Naive thymus-derived CD4-positive, alpha-beta T cell (primary cell): ENCODE measurements at regions not wholly inside any gene's neighbourhood (a gene's known extent, or its start where the extent isn't known, plus 50 kb on each side); places are given as distances from the start of the nearest gene placed in this dataset.
"Not testable (repeated sequence)": the region's sequence is repeated elsewhere in the genome, so short reads cannot be mapped to it uniquely, and the experiment has no call there.

Experiments
- ATAC-seq: fragments of 150-1000 bp; cut with Tn5 transposase; 2 replicates; pipeline ENCODE4 v1.10.0; 2021; ENCODE audit warnings: mild to moderate bottlenecking, moderate library complexity
- CTCF ChIA-PET: fragments of 350-600 bp; sonication (Branson Sonifier 250); formaldehyde crosslinking; loops from one replicate; lab custom pipeline; 2021; ENCODE audit warnings: antibody characterized with exemption; lab: Charles Lee
- POLR2A ChIA-PET: fragments of 350-600 bp; sonication (Branson Sonifier 250); formaldehyde crosslinking; loops from one replicate; lab custom pipeline; 2021; ENCODE audit warnings: antibody characterized with exemption, inconsistent platforms; lab: Charles Lee
- DNase-seq, 9 donors: peaks; one replicate each; pipeline versions ENCODE4 v3.0.0 to v3.0.0-alpha.2; 2020 to 2022; ENCODE audit warnings: mixed read lengths in 1 of 9
- H3K27ac ChIP-seq: one replicate; pipeline ENCODE4 v1.7.0; 2013; ENCODE audit warnings: mild to moderate bottlenecking, low read depth, low read length, moderate library complexity
- H3K27me3 ChIP-seq, 2 donors: one replicate each; pipeline ENCODE4 v1.7.0; 2013; ENCODE audit warnings: low read length in 2 of 2, mild to moderate bottlenecking in 2 of 2, moderate library complexity in 2 of 2; ENCODE audit not compliant: control insufficient read depth in 2 of 2, insufficient read depth in 2 of 2
- H3K36me3 ChIP-seq, 3 experiments: 1 replicate in 2 of 3; 2 replicates in 1 of 3; pipeline ENCODE4 v1.7.0; 2013; ENCODE audit warnings: low read length in 3 of 3, mild to moderate bottlenecking in 3 of 3, moderate library complexity in 1 of 3; ENCODE audit not compliant: insufficient read depth in 3 of 3, control insufficient read depth in 2 of 3
- H3K4me1 ChIP-seq, 2 donors: one replicate each; pipeline ENCODE4 v1.7.0; 2013; ENCODE audit warnings: low read length in 2 of 2, mild to moderate bottlenecking in 2 of 2, moderate library complexity in 1 of 2; ENCODE audit not compliant: control insufficient read depth in 2 of 2, insufficient read depth in 2 of 2
- H3K4me3 ChIP-seq: 2 replicates; pipeline ENCODE4 v1.7.0; 2013; ENCODE audit warnings: mild to moderate bottlenecking, low read length
- H3K9me3 ChIP-seq, 3 experiments: 1 replicate in 2 of 3; 2 replicates in 1 of 3; pipeline ENCODE4 v1.7.0; 2013; ENCODE audit warnings: low read length in 3 of 3; ENCODE audit not compliant: control insufficient read depth in 2 of 3
- H3K27ac Mint-ChIP-seq, 9 donors: one replicate each; pipeline ENCODE4 v1.8.0; 2020 to 2022; ENCODE audit warnings: mixed read lengths in 9 of 9, mild to moderate bottlenecking in 8 of 9, moderate library complexity in 5 of 9, inconsistent platforms in 2 of 9
- H3K27me3 Mint-ChIP-seq, 5 donors: one replicate each; pipeline ENCODE4 v1.8.0; 2021 to 2022; ENCODE audit warnings: mixed read lengths in 5 of 5, mild to moderate bottlenecking in 1 of 5
- H3K36me3 Mint-ChIP-seq, 5 donors: one replicate each; pipeline ENCODE4 v1.8.0; 2020 to 2022; ENCODE audit warnings: mixed read lengths in 5 of 5, mild to moderate bottlenecking in 3 of 5, inconsistent platforms in 1 of 5
- H3K4me1 Mint-ChIP-seq, 7 donors: one replicate each; pipeline ENCODE4 v1.8.0; 2020 to 2022; ENCODE audit warnings: mixed read lengths in 7 of 7, mild to moderate bottlenecking in 3 of 7, inconsistent platforms in 1 of 7
- H3K4me3 Mint-ChIP-seq, 10 donors: one replicate each; pipeline ENCODE4 v1.8.0; 2020 to 2022; ENCODE audit warnings: mild to moderate bottlenecking in 10 of 10, mixed read lengths in 10 of 10, moderate library complexity in 6 of 10, inconsistent platforms in 2 of 10
- H3K9me3 Mint-ChIP-seq, 11 donors: one replicate each; pipeline ENCODE4 v1.8.0; 2020 to 2022; ENCODE audit warnings: mixed read lengths in 11 of 11, mild to moderate bottlenecking in 4 of 11, inconsistent platforms in 1 of 11, moderate library complexity in 1 of 11
- intact Hi-C, 2 donors: fragments of 100-400 bp; cut with micrococcal nuclease; formaldehyde crosslinking; loops; one replicate each; pipeline ENCODE4 v1.15.1; 2023

DNA sequence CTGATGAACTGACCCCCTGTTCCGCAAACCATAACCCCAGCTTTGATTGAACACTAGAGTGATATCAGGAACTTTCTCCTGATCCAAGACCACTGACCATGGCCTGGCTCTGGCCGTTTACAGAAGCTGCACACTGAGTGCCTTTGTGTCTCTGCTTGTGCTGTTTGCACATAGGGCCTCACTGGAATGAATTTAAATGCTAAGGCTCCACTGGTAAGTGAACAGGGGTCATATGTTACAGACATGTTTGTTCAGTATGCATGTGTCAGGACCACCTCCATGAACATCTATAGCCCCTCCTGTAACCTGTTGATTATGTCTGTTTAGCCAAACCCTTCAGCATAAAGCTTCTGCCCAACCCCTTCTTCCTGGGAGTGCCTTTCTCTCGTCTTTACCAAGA, 1239.8 kb downstream of the TMEM121 start:
- Mint-ChIP-seq H3K4me3 (peak overlapping the region in 7 of 10 donors; percentile 9 to 84 (median 68)), H3K36me3 (no peaks in the 10 kb centered on the region), H3K9me3 (no peaks in the 10 kb centered on the region), H3K27ac (peak overlapping the region in 6 of 9 donors; percentile 17 to 94 (median 88)), H3K27me3 (no peaks in the 10 kb centered on the region), H3K4me1 (peaks cover 17 to 58% (median 43%) of the 10 kb centered on the region in 7 donors)
- intact Hi-C loops, result loop anchor here in 1 of 2 donors (10.0 kb wide), 1 partner anchor 541 kb away; no protein-coding TSS in a partner anchor
- POLR2A ChIA-PET, result no interaction called here
- CTCF ChIA-PET, result interaction anchor here (1.1 to 1.2 kb wide), 2 partner anchors 47 to 106 kb away, joined by 5 to 9 read pairs; no protein-coding TSS in a partner anchor
- Histone ChIP-seq H3K4me3 (no peak overlapping the region), H3K27me3 (no peaks in the 10 kb centered on the region), H3K4me1 (peaks cover 7 to 23% of the 10 kb centered on the region in 2 donors), H3K27ac (no peak overlapping the region), H3K36me3 (no peaks in the 10 kb centered on the region), H3K9me3 (no peaks in the 10 kb centered on the region)
- no peak for DNase-seq
- no peak for ATAC-seq

DNA sequence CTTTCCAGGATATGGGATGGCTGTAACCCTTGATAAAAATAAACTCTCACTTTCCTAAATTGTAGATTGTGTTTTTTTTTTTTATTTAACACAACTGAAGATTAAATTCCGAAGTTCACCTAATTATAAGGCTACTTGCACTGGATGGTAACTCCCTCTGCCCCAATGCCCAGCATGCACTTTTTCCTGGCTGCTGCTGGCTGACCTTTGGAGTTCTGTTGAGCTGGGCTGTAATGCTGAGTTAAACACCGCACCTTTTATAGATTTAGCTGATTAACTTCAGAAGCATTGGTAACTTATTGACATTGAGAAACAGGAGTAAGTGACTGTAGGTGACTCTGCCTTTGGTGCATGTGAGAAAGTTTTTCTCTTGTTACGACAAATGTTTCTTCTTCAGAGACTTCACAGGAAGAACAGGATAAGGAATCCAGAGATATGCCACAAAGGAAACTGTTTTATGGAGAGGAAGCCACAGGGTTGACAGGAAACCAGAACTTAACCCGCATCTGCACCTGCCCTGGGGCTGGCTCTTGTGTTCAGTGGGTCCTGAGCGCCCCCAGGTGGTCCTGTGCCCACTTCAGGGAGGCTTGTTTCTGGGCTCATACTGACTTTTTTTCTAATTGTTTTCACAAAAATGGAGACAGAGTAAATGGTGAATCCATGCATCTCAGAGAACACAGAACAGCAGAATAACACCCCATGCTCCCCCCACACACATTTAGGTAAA, 1240.3 kb downstream of the TMEM121 start:
- Mint-ChIP-seq H3K27ac (peak overlapping the region; percentile 25 to 94 (median 86)), H3K4me3 (peak overlapping the region; percentile 30 to 84 (median 68)), H3K4me1 (peaks cover 18 to 61% (median 43%) of the 10 kb centered on the region in 7 donors)
- intact Hi-C loops, result loop anchor here in 1 of 2 donors (1.0 to 10.0 kb wide), 3 partner anchors 105 to 542 kb away; no protein-coding TSS in a partner anchor
- H3K9me3 ChIP-seq, ATAC-seq, H3K27ac ChIP-seq, H3K27me3 ChIP-seq, H3K36me3 ChIP-seq, H3K36me3 Mint-ChIP-seq, H3K4me3 ChIP-seq, H3K9me3 Mint-ChIP-seq, POLR2A ChIA-PET, H3K27me3 Mint-ChIP-seq: not testable (repeated sequence)
- CTCF ChIA-PET, result interaction anchor here (1.2 kb wide), 1 partner anchor 48 kb away, joined by 9 read pairs; no protein-coding TSS in a partner anchor
- H3K4me1 ChIP-seq, result peaks cover 7 to 23% of the 10 kb centered on the region in 2 donors
- DNase-seq, result peak in 8 of 9 donors; percentile 30 to 75 (median 68)

DNA sequence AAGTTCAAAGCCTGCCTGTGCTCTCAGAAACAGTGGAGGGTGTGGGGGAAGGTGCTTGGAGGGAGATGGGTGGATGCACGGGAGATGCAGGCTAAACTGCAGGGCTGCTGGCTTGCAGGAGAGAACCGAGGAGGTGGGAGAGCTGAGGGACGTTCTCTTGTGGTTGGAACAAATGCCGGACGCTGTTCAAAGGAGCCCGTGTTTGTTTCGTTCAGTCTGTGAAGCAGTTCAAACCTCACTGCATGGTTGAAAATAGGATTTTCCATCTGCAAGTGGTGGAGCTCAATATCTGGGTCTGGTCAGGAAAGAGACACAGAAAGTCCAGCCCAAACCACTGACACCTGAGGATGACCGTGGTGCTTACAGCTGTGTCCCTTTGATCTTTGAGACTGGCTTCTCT, 1241.8 kb downstream of the TMEM121 start:
- H3K36me3 ChIP-seq, H3K4me3 ChIP-seq, H3K36me3 Mint-ChIP-seq, CTCF ChIA-PET, H3K27me3 ChIP-seq, DNase-seq, POLR2A ChIA-PET, H3K9me3 ChIP-seq, H3K27ac ChIP-seq, H3K27me3 Mint-ChIP-seq, ATAC-seq, H3K9me3 Mint-ChIP-seq: not testable (repeated sequence)
- Mint-ChIP-seq H3K4me1 (peaks cover 18 to 60% (median 41%) of the 10 kb centered on the region in 7 donors), H3K27ac (peak overlapping the region in 7 of 9 donors; percentile 51 to 92 (median 79)), H3K4me3 (peak overlapping the region in 6 of 10 donors; percentile 50 to 69 (median 58))
- H3K4me1 ChIP-seq, result peaks cover 7 to 23% of the 10 kb centered on the region in 2 donors
- intact Hi-C loops, result loop anchor here in 1 of 2 donors (10.0 kb wide), 1 partner anchor 543 kb away; no protein-coding TSS in a partner anchor

DNA sequence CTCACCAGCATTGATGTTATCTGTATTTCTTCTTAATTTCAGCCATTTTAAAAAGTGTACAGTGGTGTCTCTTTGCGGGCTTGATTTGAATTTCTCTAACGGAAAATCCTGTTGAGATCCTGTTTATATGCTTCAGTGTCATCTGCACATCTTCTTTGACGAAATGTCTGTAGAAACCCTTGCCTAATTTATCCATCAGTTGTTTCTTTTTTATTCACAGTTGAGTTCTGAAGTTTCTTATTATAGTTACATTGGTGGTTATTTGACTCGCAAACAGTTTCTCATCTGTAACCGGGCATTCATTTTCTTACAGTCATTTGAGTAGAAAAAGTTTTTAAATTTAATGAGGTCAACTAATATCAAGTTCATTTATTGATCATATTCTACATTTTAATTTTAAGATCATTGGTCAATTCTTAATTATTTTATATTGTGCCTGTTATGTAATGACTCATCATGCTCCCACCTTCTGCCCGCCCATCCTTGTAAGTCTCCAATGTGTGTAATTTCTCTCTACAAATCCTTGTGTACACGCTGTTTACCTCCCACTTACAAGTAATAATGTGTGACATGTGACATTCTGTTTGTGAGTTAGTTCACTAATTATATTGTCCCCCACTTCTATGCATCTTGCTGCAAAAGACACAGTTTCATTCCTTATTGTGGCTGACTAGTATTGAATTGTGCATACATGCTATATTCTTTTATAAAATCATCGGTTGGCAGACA, 1242.8 kb downstream of the TMEM121 start:
- H3K4me3 ChIP-seq, CTCF ChIA-PET, H3K9me3 ChIP-seq, POLR2A ChIA-PET, H3K27ac ChIP-seq, H3K27me3 Mint-ChIP-seq, H3K36me3 Mint-ChIP-seq, H3K36me3 ChIP-seq, H3K27me3 ChIP-seq, ATAC-seq, H3K9me3 Mint-ChIP-seq, DNase-seq: not testable (repeated sequence)
- H3K4me3 Mint-ChIP-seq, result peak overlapping the region in 2 of 10 donors; percentile 39 to 70
- intact Hi-C loops, result loop anchor here in 1 of 2 donors (10.0 kb wide), 1 partner anchor 544 kb away; no protein-coding TSS in a partner anchor
- H3K4me1 ChIP-seq, result peaks cover 7 to 23% of the 10 kb centered on the region in 2 donors
- peak overlapping the region in 6 of 9 donors; percentile 13 to 92 (median 66) for H3K27ac Mint-ChIP-seq
- peaks cover 18 to 57% (median 38%) of the 10 kb centered on the region in 7 donors for H3K4me1 Mint-ChIP-seq

DNA sequence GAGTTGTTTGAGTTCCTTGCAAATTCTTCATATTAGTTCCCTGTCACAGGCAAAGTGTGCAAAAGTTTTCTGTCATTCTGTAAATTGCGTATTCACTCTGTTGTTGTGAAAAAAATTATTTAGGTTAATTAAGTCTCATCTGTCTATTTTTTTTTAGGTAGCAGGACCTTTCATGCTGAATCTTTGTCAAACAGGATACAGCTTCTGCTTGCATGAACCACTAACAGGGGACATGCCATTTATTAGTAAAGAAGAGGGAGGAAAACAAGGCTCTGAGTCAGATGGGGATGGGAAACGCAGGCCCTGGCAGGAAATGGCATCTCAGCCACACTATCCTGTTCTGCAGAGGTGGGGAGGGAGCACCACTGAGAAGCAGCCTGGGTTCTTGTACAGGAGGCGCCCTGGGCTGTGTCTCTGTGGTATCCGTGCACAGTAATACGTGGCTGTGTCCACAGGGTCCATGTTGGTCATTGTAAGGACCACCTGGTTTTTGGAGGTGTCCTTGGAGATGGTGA, 1243.8 kb downstream of the TMEM121 start:
- Mint-ChIP-seq H3K4me3 (peak overlapping the region in 7 of 10 donors; percentile 1 to 70 (median 36)), H3K27ac (peak overlapping the region; percentile 10 to 92 (median 65)), H3K4me1 (peaks cover 18 to 59% (median 37%) of the 10 kb centered on the region in 7 donors)
- H3K27me3 ChIP-seq, POLR2A ChIA-PET, DNase-seq, H3K9me3 ChIP-seq, H3K27me3 Mint-ChIP-seq, CTCF ChIA-PET, H3K9me3 Mint-ChIP-seq, H3K27ac ChIP-seq, H3K36me3 Mint-ChIP-seq, intact Hi-C loops, H3K4me3 ChIP-seq, H3K36me3 ChIP-seq: not testable (repeated sequence)
- ATAC-seq, result peak; percentile 86
- peaks cover 7 to 26% of the 10 kb centered on the region in 2 donors for H3K4me1 ChIP-seq

DNA sequence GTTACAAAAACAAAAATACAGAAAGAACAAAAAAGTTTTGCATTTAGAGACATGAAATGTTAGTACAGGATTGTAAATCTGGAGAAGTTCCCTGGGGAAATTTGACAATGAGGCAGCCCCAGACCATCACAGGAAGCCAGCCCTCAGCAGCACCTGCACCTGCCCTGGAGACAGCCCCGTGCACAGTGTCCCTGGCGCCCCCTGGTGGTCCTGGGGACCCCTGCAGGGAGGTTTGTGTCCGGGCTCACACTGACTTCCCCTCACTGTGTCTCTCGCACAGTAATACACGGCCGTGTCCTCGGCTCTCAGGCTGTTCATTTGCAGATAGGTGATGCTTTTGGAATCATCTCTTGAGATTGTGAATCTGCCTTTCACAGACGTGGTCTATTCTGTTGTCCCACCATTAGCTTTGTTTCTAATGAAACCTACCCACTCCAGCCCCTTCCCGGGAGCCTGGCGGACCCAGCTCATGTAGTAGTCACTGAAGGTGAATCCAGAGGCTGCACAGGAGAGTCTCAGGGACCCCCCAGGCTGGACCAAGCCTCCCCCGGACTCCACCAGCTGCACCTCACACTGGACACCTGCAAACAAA, 1248.6 kb downstream of the TMEM121 start:
- H3K36me3 ChIP-seq, H3K27me3 Mint-ChIP-seq, H3K4me3 ChIP-seq, H3K27ac ChIP-seq, CTCF ChIA-PET, H3K9me3 ChIP-seq, H3K27me3 ChIP-seq, POLR2A ChIA-PET, H3K9me3 Mint-ChIP-seq, H3K36me3 Mint-ChIP-seq, intact Hi-C loops: not testable (repeated sequence)
- ATAC-seq (peak; percentile 55), DNase-seq (peak in 8 of 9 donors; percentile 50 to 91 (median 78))
- Mint-ChIP-seq H3K4me1 (peaks cover 5 to 26% (median 15%) of the 10 kb centered on the region in 7 donors), H3K27ac (peak overlapping the region in 1 of 9 donors; percentile 72), H3K4me3 (peak overlapping the region in 3 of 10 donors; percentile 25 to 47 (median 36))
- H3K4me1 ChIP-seq, result peaks cover 0 to 11% of the 10 kb centered on the region in 2 donors
